AML-193 (cell line): ENCODE measurements at regions not wholly inside any gene's neighbourhood (a gene's known extent, or its start where the extent isn't known, plus 50 kb on each side); places are given as distances from the start of the nearest gene placed in this dataset.

Experiments
- DNase-seq, 2 experiments: peaks; one replicate each; lab custom pipeline; 2025; lab: John Stamatoyannopoulos, UW

GRCh38 chr4:131046821-131047220 is 1950.9 kb downstream of the C4orf33 start:
- no peak for DNase-seq

- DNase-seq = no peak
Observed at GRCh38 chr4:131052646-131053045, 1956.7 kb downstream of the C4orf33 start.

GRCh38 chr4:131054489-131055019 is 1958.6 kb downstream of the C4orf33 start:
- peak in 1 of 2 experiments; percentile 1 for DNase-seq

GRCh38 chr4:131061734-131062133 is 1965.8 kb downstream of the C4orf33 start:
- no peak for DNase-seq

GRCh38 chr4:131063878-131064277 is 1967.9 kb downstream of the C4orf33 start:
- no peak for DNase-seq

- DNase-seq = no peak
Observed at GRCh38 chr4:131081069-131081468, 1985.1 kb downstream of the C4orf33 start.

- DNase-seq = no peak
Observed at GRCh38 chr4:131084997-131085396, 1989.0 kb downstream of the C4orf33 start.

GRCh38 chr4:131091896-131092295 is 1995.9 kb downstream of the C4orf33 start:
- peak; percentile 38 to 55 for DNase-seq

GRCh38 chr4:131093303-131093702 is 1997.4 kb downstream of the C4orf33 start:
- no peak for DNase-seq

GRCh38 chr4:131098976-131099375 is 2003.0 kb downstream of the C4orf33 start:
- DNase-seq = no peak

- DNase-seq = no peak
Observed at GRCh38 chr4:131113273-131113672, 2017.3 kb downstream of the C4orf33 start.

- no peak for DNase-seq
Observed at GRCh38 chr4:131113704-131114103, 2017.8 kb downstream of the C4orf33 start.

GRCh38 chr4:131119661-131120060 is 2023.7 kb downstream of the C4orf33 start:
- DNase-seq = no peak

GRCh38 chr4:131137196-131137595 is 2011.9 kb upstream of the PCDH10 start:
- no peak for DNase-seq

GRCh38 chr4:131159261-131159660 is 1989.8 kb upstream of the PCDH10 start:
- no peak for DNase-seq

- DNase-seq = no peak
Observed at GRCh38 chr4:131192318-131192717, 1956.8 kb upstream of the PCDH10 start.

- no peak for DNase-seq
Observed at GRCh38 chr4:131207589-131207988, 1941.5 kb upstream of the PCDH10 start.

GRCh38 chr4:131248314-131248713 is 1900.8 kb upstream of the PCDH10 start:
- no peak for DNase-seq

GRCh38 chr4:131251321-131251720 is 1897.8 kb upstream of the PCDH10 start:
- no peak for DNase-seq

GRCh38 chr4:131257241-131257640 is 1891.9 kb upstream of the PCDH10 start:
- no peak for DNase-seq

GRCh38 chr4:131258361-131258760 is 1890.7 kb upstream of the PCDH10 start:
- no peak for DNase-seq

- DNase-seq = no peak
Observed at GRCh38 chr4:131288441-131288840, 1860.7 kb upstream of the PCDH10 start.

- DNase-seq = no peak
Observed at GRCh38 chr4:131296192-131296591, 1852.9 kb upstream of the PCDH10 start.

- DNase-seq = no peak
Observed at GRCh38 chr4:131302108-131302507, 1847.0 kb upstream of the PCDH10 start.

GRCh38 chr4:131304686-131305085 is 1844.4 kb upstream of the PCDH10 start:
- DNase-seq = no peak
